ENCODE measurements at regions not wholly inside any gene's neighbourhood (a gene's known extent, or its start where the extent isn't known, plus 50 kb on each side); places are given as distances from the start of the nearest gene placed in this dataset.

GRCh38 chr2:88834866-88835265, 143.4 kb downstream of the RPIA start:
- no peak overlapping the region for H3T11ph ChIP-seq (ENCODE audit: low read length)
- H3K56ac ChIP-seq (ENCODE audit: insufficient read length, low read depth, low read length) = no peak overlapping the region
- Mint-ChIP-seq H3K27ac (no peak overlapping the region), H3K27me3 (ENCODE audit: low read depth) (peaks cover 2% of the 10 kb centered on the region; the same call in 1 of the 2 replicates), H3K36me3 (ENCODE audit: insufficient read depth in 1 of 3, low read depth in 3 of 3) (peaks cover 0 to 17% (median 0%) of the 10 kb centered on the region in 3 experiments; a peak in 2 of 7 replicates), H3K4me3 (no peak overlapping the region), H3K4me1 (no peaks in the 10 kb centered on the region), H3K9me3 (peaks cover 47 to 81% of the 10 kb centered on the region in 2 experiments)
- no peak for DNase-seq
- no peak overlapping the region for H3K18ac ChIP-seq (ENCODE audit: insufficient read length, low read depth, low read length)
- H2BK120ac ChIP-seq (ENCODE audit: low read depth, low read length, poor library complexity, severe bottlenecking) = no peak overlapping the region
- no peaks in the 10 kb centered on the region for H3K4me1 ChIP-seq (ENCODE audit: insufficient read depth, low read length)
- H4K5ac ChIP-seq (ENCODE audit: insufficient read length, low read depth, low read length) = no peak overlapping the region
- H3K79me1 ChIP-seq (ENCODE audit: insufficient read depth, low read depth, low read length, poor library complexity, severe bottlenecking) = no peaks in the 10 kb centered on the region
- no peaks in the 10 kb centered on the region for H3K79me2 ChIP-seq (ENCODE audit: insufficient read depth, low read length)
- peaks cover 2% of the 10 kb centered on the region for H3K9me3 ChIP-seq (ENCODE audit: control insufficient read depth, low read depth, low read length)
- H2BK5ac ChIP-seq (ENCODE audit: insufficient read length, low read length) = no peak overlapping the region
- H4K20me1 ChIP-seq (ENCODE audit: control insufficient read depth, insufficient read depth, insufficient read length) = no peaks in the 10 kb centered on the region
- no peak overlapping the region for H2BK20ac ChIP-seq (ENCODE audit: low read depth, low read length, poor library complexity, severe bottlenecking)
- no peak overlapping the region for H3K14ac ChIP-seq (ENCODE audit: insufficient read depth, low read length)
- H4K91ac ChIP-seq (ENCODE audit: insufficient read length, low read depth, low read length) = no peak overlapping the region
- H3K4me2 ChIP-seq (ENCODE audit: insufficient read depth, insufficient read length, low read length) = no peak overlapping the region
- H2AK5ac ChIP-seq (ENCODE audit: insufficient read length, low read length) = no peak overlapping the region
- no peaks in the 10 kb centered on the region for H3K23me2 ChIP-seq (ENCODE audit: insufficient read length, low read depth, low read length, poor library complexity, severe bottlenecking)
- no peak for TF ChIP-seq CTCF (conservative IDR thresholded peaks at IDR 0.05)
- no peak overlapping the region for H2AFZ ChIP-seq (ENCODE audit: low read length)
- H4K8ac ChIP-seq (replicated peaks; ENCODE audit: insufficient read length, low read depth, low read length) = no peak overlapping the region
- H2BK12ac ChIP-seq (ENCODE audit: insufficient read length, low read depth, low read length) = no peak overlapping the region
- H3K23ac ChIP-seq (ENCODE audit: insufficient read length, low read depth, low read length) = no peak overlapping the region
- no peak overlapping the region for H2BK15ac ChIP-seq (ENCODE audit: low read depth, low read length)
- H3K27ac ChIP-seq (ENCODE audit: insufficient read length, low read depth, low read length) = no peak overlapping the region
- no peak overlapping the region for H3K9ac ChIP-seq (ENCODE audit: extremely low read depth, insufficient read length, low read length)
- H3K27me3 ChIP-seq (ENCODE audit: insufficient read depth, low read length) = no peaks in the 10 kb centered on the region
- H3K4ac ChIP-seq (ENCODE audit: low read depth, low read length) = no peak overlapping the region
